CD4-positive, alpha-beta T cell treated with Interleukin-4 for 4 hours (primary cell): ENCODE measurements at regions not wholly inside any gene's neighbourhood (a gene's known extent, or its start where the extent isn't known, plus 50 kb on each side); places are given as distances from the start of the nearest gene placed in this dataset.

Experiments used
- DNase-seq: peaks from one replicate; pipeline ENCODE4 v3.0.0-alpha.2; 2020

GRCh38 chr20:7178004-7178403 is 410.5 kb downstream of the BMP2 start:
- no peak for DNase-seq

GRCh38 chr20:7180256-7181045 is 413.0 kb downstream of the BMP2 start:
- no peak for DNase-seq

DNA sequence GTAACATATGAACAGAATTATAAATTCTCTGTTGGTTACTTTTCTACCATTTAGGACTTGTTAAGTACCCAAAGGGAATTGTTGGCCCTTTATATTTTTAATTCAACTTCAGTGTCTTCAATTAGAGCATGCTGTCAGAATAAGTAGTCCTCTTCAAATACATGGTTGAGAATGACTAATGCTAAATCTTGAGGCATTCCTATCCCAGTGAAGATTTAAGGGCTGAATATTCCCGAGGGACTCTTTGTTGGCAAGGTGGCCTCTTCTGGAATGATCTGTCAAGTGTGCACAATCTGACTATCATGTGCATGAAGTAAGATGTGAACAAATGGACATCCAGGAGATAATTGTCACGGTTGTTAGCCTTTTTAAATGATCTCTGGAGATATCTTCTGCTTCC is 421.7 kb downstream of the BMP2 start:
- DNase-seq = no peak

- no peak for DNase-seq
Measured at GRCh38 chr20:7193681-7194080, 426.2 kb downstream of the BMP2 start.

DNA sequence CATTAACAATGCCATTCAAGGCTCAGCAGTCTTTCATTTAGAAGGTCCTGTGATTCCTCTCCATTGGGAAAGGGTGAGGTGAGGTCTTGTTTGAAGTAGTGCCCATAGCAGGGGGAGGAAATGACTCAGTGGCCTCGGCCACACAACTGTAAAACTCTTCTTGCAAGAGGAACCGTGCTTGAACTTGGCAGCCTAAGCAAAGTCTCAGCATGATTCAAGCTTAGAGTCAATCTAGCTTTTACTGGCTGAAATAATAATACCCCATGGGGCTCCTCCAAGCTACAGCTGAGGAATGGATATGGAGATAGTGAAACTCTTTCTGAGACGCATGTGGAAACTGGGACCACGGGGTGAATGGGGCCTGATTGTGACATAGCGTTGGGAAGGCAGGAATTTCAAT is 428.2 kb downstream of the BMP2 start:
- no peak for DNase-seq

GRCh38 chr20:7196481-7196880 is 429.0 kb downstream of the BMP2 start:
- no peak for DNase-seq

DNA sequence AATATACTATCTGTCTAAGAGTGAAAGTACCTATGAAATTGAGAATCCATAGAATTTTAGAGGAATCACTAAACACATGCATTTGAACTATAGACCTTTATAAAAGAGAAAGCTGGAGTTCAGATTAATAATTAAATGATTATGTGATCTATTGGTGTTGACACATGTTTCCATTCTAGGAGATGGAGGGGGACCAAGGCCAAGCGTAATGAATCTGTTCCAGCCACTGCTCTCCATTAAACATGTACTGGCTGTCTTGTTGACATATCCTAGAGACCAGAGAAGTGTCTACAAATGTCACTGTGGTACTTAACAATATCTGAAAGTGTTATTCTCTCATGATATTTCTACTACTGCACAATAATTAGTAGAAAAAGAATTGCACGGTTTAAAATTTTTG is 432.4 kb downstream of the BMP2 start:
- DNase-seq = no peak

GRCh38 chr20:7207186-7207798 is 439.8 kb downstream of the BMP2 start:
- DNase-seq = no peak

DNA sequence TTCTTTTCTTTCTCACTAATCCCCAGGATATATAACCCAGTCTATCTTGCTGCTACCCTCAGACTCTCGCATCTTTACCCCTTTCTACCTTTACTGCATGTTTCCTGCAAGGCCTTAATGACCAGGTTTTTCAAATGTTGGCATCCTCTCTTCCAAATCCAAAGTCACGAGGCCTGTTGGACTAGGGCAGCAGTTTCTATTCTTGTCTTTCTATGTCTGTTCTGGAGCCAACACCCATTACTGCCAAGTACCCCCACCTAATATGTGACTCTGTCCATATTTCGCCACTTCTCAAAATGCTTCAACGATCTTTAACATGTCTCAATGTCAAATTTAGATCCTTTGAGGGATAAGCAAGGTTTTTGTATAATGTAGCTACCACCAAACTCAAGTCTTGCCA is 443.4 kb downstream of the BMP2 start:
- no peak for DNase-seq

GRCh38 chr20:7214081-7214740 is 446.7 kb downstream of the BMP2 start:
- no peak for DNase-seq

GRCh38 chr20:7217606-7218005 is 450.1 kb downstream of the BMP2 start:
- DNase-seq = no peak

DNA sequence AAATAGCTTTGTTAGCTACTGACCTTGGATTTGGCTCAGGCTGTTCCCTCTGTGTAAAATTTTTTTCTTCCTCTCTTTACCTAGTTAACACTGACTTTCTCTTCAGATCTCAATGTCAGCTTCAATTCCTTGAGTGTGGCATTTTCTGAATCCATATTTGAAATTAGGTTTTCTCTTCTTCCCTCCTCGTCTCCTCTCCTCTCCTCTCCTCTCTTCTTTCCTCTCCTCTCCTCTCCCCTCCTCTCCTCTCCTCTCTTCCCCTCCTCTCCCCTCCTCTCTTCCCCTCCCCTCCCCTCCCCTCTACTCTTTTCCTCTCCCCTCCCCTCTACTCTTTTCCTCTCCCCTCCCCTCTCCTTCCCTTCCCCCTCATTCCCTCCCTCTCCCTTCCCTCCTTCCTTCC is 453.3 kb downstream of the BMP2 start:
- DNase-seq = no peak

DNA sequence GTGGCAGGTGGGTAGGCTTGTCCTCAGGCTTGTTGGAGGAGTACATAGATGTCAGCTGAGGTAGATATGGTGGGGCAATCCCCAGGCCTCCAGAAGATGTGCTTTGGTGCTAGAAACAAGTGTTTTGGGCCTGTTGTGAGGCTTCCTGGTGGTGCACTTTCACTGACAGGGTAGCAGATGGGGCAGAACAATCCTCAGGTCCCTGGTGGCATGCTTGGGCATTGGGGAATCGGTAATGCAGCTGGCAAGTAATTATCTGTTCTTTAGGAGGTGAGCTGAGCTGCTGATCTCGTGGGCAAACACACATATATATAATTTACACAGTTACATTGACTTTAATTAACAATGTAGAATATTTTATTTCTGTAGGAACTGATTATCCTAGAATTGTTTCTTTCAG is 458.7 kb downstream of the BMP2 start:
- DNase-seq = no peak

- no peak for DNase-seq
Measured at GRCh38 chr20:7231303-7231702, 463.8 kb downstream of the BMP2 start.

DNA sequence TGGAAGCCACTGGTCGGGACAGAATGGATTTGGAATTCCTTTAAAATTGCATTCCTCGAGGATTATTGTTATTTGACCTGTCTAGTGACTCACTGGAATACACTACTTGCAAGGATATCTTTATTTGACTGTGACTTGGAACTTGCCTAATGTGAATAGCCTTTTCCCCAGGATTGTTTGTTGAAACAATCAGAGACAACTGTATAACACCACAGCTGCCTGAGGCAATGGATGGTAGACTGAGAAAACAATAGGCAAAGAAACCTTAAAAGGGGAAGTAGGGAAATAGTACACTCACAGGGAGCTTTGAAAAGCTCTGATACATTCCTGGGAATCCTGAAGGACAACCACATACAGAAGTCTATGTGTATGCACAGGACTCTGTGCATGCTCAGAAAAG is 465.3 kb downstream of the BMP2 start:
- no peak for DNase-seq

DNA sequence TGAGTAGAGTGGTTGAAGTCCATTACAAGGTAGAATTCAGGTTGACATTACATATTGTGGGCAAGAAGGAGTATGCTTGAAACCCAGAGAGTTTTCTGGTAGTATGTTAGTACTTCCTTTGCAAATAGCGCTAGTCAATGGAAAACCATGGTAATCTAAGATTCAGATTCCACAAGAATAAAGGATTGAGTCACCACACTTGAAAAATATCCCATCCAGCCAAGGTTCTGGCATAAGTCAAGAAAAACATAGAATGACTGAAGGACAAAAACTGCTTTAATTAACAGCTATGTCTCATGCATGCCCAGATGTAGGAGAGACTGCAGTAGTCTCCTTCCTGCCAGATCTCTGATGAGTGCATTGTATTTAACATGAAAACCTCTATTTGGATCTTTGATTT is 469.8 kb downstream of the BMP2 start:
- no peak for DNase-seq

DNA sequence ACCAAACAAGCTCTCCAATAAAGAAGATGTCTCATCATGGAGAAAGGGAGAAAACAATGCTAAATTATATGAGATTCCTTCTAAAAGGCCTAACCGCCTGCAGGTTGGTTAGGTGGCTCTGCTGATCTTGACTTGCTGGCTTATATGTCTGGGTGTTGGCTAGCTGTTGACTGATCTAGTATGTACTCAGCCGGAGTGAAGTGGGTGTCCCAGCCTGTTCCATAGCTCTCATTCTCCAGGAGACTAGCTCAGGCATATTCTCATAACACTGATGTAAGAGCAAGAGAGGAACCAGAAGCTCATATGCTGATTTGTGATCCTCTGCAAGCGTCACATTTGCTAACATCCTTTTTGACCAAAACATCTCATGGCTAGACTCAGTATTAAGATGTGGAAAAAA is 473.0 kb downstream of the BMP2 start:
- no peak for DNase-seq

DNA sequence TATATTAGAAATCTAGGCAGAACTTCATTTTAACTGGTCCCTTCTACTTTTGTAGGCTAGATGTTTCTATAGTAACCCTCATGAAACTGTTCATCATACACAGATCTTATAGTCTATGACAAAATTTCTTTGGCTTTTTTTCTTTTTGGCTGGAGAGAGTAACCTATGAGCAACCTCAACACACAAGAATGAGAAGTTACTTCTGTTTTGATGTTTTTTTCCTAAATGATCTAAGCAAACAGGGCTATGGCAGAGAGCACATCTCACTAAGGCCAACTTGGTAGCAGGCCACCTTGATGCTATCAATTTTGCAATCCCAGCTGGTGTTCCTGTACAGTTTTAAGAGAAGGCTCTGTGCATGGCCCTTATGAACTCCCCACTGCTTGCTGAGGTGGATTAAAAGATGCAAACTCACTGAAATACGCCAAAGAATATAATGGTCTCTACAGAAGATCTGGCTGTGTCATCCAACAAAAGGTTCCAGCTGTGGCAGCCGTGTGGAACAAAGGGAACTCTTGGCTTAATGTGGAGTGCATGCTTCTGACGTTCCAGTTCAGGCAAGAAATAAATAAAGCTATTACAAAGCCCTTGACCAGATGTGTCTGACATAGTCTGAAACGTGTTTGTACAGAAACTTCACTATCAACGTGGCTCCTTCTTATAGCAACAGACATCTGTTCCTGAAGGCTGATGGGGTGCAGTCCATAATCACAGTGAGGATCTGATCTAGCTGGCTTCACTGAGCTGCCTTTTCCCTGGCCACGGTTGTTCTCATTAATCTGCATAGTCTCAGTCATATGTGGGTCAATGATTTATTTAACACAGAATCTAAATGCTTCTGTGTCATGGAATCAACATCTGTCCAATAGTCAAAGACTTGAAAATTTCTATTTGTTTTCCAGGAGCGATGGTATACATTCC is 481.1 kb downstream of the BMP2 start:
- DNase-seq = no peak

- no peak for DNase-seq
Measured at GRCh38 chr20:7250337-7250736, 482.9 kb downstream of the BMP2 start.

DNA sequence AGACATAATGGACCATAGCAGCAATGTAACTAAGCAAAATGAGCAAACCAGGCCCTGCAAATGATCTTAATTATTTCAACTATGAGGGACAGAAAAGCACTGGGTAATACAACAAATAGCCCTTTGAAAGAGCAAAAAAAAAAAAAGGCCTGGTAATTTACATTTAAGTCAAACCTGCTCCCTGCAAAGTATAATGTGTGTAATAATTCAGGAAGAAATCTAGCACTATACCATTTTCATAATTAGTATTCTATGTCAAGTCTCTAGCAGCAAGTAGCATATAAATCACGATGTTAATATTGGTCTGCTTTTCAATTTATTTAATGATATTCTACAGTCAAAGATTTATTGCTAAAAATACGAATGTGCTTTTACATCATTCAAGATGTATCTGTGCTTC is 489.6 kb downstream of the BMP2 start:
- no peak for DNase-seq

DNA sequence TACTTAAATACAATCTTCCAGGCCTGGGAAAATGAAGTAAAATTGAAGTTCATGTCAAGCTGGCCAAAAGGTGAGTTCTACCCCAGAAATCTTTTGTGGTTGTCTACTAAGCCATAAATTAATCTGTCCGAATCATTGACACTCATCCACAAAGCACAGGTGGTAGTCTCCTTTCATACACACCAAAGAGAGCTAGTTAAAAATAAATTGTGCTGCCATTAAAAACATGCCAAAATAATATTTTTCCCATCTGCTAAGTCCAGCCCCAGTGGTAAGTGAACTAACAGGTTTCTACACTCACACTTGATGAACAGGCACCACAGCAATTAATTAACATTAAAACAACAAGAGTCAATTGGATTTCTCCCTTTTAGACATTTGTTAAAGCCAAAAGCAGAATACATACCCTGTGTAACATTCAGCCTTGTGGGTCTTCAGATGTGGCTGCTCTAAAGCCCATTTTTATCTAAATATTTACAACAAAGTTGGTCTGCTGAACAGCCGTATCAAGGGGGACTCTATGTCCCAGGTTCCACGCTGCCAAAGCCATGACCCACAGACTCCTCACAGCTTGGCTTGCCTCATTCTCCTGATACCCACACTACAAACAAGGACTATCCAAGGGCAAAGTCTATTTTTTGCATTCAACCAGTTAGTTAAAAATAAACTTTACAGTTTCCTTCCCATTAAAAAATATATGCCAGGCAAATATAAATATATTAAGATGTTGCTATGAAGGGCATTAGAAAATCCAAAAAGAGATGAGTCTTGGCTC is 490.4 kb downstream of the BMP2 start:
- DNase-seq = no peak

DNA sequence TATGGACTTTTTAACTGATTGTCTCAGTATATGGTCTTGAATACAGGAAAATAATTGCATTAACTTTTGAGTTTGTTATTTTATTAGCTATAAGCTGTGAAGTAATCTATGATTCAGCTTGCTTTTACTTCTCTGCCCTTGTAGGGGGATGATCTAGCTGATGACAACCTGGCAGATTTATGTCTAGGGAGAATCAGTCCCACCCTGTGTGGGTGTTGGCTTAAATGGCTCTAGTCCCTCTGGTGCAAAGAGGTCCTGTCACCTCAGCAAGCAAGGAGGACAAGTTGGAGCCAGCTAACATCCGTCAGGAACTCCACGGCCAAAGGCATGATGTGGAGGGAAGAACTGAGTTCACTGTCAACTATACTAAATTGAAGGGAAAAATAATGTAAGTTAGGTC is 495.3 kb downstream of the BMP2 start:
- DNase-seq = no peak
